ENCODE measurements at regions not wholly inside any gene's neighbourhood (a gene's known extent, or its start where the extent isn't known, plus 50 kb on each side); places are given as distances from the start of the nearest gene placed in this dataset.

DNA sequence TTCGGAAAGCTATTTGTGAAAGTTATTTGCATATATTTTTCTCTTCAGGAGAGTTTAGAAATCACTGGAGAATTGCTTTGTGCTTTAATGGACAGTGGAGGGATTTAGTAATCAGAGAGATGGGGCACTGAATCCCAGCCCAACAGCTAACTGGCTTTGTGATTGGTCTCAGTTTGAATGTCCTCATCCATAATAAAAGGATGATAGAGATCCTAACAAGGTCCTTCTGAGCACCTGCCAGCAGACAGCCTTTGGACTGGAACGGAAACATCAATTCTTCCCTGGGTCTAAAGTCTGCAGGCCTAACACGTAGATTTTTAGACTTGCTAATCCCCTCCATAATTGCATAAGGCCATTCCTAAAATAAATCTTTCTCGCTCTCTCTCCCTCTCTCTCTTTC lies 112.0 kb upstream of the ADAMTS5 start:
- no peak overlapping the region for H3K4me3 ChIP-seq (ENCODE audit: low read length)
- no peaks in the 10 kb centered on the region for H3K27me3 ChIP-seq (ENCODE audit: control insufficient read depth in 2 of 2, insufficient read depth in 2 of 2, low read length in 2 of 2)
- no peaks in the 10 kb centered on the region for H3K27me3 Mint-ChIP-seq
- no peaks in the 10 kb centered on the region for H3K9me3 ChIP-seq (ENCODE audit: control insufficient read depth in 2 of 3, low read length in 3 of 3)
- no peaks in the 10 kb centered on the region for H3K36me3 ChIP-seq (ENCODE audit: control insufficient read depth in 2 of 3, insufficient read depth in 3 of 3, low read length in 3 of 3)
- intact Hi-C loops (cut with micrococcal nuclease), result no loop called here
- DNase-seq (no peak), ATAC-seq (no peak)
- H3K4me3 Mint-ChIP-seq, result no peak overlapping the region
- H3K4me1 ChIP-seq (ENCODE audit: control insufficient read depth in 2 of 2, insufficient read depth in 2 of 2, low read length in 2 of 2), result no peaks in the 10 kb centered on the region
- peaks cover 0 to 9% (median 3%) of the 10 kb centered on the region in 11 donors for H3K9me3 Mint-ChIP-seq
- CTCF ChIA-PET, result no interaction called here
- POLR2A ChIA-PET, result no interaction called here
- H3K27ac Mint-ChIP-seq, result no peak overlapping the region
- H3K4me1 Mint-ChIP-seq, result no peaks in the 10 kb centered on the region
- H3K36me3 Mint-ChIP-seq, result no peaks in the 10 kb centered on the region
- H3K27ac ChIP-seq (ENCODE audit: low read depth, low read length), result no peak overlapping the region

DNA sequence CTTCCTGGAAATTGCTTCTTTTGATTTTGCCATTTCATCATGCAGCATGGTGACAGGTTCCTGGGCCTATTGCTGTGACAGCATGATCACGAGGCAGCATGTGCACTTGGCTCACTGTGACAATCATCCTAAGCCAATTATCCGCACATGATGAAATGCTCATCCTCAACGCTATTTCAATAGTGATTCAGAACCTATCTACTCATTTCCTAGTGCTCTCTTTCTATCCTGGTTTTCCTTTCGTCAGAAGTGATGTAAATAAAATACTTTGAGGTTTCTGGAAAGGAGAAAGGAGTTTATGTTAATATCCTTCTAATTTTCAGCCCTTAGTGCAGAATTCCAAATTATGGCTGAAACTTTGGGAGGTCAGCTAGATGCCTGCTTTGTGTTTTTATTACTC lies 110.6 kb upstream of the ADAMTS5 start:
- Mint-ChIP-seq H3K27me3 (no peaks in the 10 kb centered on the region), H3K27ac (no peak overlapping the region), H3K36me3 (no peaks in the 10 kb centered on the region), H3K9me3 (peaks cover 0 to 9% (median 2%) of the 10 kb centered on the region in 11 donors), H3K4me1 (no peaks in the 10 kb centered on the region), H3K4me3 (no peak overlapping the region)
- Histone ChIP-seq H3K4me1 (ENCODE audit: control insufficient read depth in 2 of 2, insufficient read depth in 2 of 2, low read length in 2 of 2) (no peaks in the 10 kb centered on the region), H3K4me3 (ENCODE audit: low read length) (no peak overlapping the region), H3K36me3 (ENCODE audit: control insufficient read depth in 2 of 3, insufficient read depth in 3 of 3, low read length in 3 of 3) (no peaks in the 10 kb centered on the region), H3K27ac (ENCODE audit: low read depth, low read length) (no peak overlapping the region), H3K9me3 (ENCODE audit: control insufficient read depth in 2 of 3, low read length in 3 of 3) (no peaks in the 10 kb centered on the region), H3K27me3 (ENCODE audit: control insufficient read depth in 2 of 2, insufficient read depth in 2 of 2, low read length in 2 of 2) (no peaks in the 10 kb centered on the region)
- CTCF ChIA-PET, result no interaction called here
- DNase-seq, result no peak
- POLR2A ChIA-PET, result no interaction called here
- ATAC-seq, result no peak
- intact Hi-C loops (cut with micrococcal nuclease), result no loop called here

DNA sequence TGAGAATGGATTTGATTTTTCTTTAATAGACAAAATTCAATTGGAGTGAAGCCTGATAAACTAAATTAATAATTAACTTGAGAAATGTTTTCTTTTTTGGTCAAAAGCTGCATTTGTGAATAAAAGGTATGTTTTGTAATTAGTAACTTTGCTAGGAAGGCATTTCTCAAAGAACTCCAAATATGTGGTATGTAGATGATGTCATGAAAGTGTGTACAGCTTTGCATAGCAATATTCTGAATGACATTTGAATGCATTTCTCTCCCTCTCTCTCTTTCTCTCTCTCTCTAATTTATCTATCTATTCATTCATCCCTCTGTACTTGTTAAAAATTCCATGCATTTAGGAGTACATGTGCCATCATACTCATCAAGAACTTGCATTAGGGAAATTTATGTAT lies 109.1 kb upstream of the ADAMTS5 start:
- CTCF ChIA-PET, result no interaction called here
- no peak overlapping the region for H3K27ac ChIP-seq (ENCODE audit: low read depth, low read length)
- H3K9me3 Mint-ChIP-seq, result peaks cover 0 to 10% (median 6%) of the 10 kb centered on the region in 11 donors
- no peak overlapping the region for H3K27ac Mint-ChIP-seq
- no peak for ATAC-seq
- intact Hi-C loops (cut with micrococcal nuclease), result no loop called here
- H3K27me3 Mint-ChIP-seq, result no peaks in the 10 kb centered on the region
- no peaks in the 10 kb centered on the region for H3K36me3 Mint-ChIP-seq
- H3K4me3 ChIP-seq (ENCODE audit: low read length), result no peak overlapping the region
- H3K4me3 Mint-ChIP-seq, result no peak overlapping the region
- H3K27me3 ChIP-seq (ENCODE audit: control insufficient read depth in 2 of 2, insufficient read depth in 2 of 2, low read length in 2 of 2), result no peaks in the 10 kb centered on the region
- H3K4me1 Mint-ChIP-seq, result no peaks in the 10 kb centered on the region
- DNase-seq, result no peak
- H3K9me3 ChIP-seq (ENCODE audit: control insufficient read depth in 2 of 3, low read length in 3 of 3), result no peaks in the 10 kb centered on the region
- POLR2A ChIA-PET, result no interaction called here
- H3K36me3 ChIP-seq (ENCODE audit: control insufficient read depth in 2 of 3, insufficient read depth in 3 of 3, low read length in 3 of 3), result no peaks in the 10 kb centered on the region
- H3K4me1 ChIP-seq (ENCODE audit: control insufficient read depth in 2 of 2, insufficient read depth in 2 of 2, low read length in 2 of 2), result no peaks in the 10 kb centered on the region

DNA sequence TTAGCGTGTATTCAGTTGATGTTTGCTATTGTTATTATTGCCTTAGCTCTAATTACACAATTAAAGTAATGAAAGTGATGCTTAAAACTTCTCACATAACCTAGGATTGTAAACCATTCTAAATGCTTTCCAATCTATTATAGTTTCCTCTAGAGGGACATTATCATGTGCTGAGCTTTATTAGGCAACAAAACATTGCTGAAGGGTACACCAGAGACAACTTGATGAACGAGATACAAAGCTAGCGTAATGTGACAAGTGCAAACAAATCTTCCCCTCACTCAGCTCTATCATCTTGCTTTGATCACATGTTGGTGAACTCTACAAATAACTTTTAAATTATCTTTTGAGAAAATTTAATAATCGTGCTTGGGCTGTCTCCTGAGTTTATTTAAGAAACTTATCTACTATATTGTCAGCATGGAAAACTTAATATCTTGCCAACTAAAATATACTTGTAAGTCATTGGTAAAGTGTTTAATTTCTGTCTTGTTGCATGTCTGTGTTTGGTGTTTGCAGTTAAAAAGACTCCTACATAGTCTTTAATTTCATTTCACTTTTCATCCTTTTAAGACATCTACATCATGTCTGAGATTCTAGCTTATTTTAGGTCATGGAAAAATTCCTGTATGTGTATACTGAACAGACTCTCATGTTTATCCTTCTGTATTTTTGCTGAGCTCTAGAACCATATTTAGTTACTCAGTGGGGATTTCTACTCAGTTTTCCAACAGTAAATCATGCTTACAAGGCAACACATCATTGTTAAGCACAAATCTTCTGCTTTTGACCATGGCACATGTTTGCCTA lies 104.2 kb upstream of the ADAMTS5 start:
- no peak overlapping the region for H3K4me3 Mint-ChIP-seq
- no peak for DNase-seq
- ChIA-PET POLR2A (no interaction called here), CTCF (no interaction called here)
- ATAC-seq, result no peak
- H3K27me3 ChIP-seq (ENCODE audit: control insufficient read depth in 2 of 2, insufficient read depth in 2 of 2, low read length in 2 of 2), result no peaks in the 10 kb centered on the region
- no peaks in the 10 kb centered on the region for H3K27me3 Mint-ChIP-seq
- intact Hi-C loops (cut with micrococcal nuclease), result no loop called here
- no peak overlapping the region for H3K4me3 ChIP-seq (ENCODE audit: low read length)
- peaks cover 0 to 15% (median 5%) of the 10 kb centered on the region in 11 donors for H3K9me3 Mint-ChIP-seq
- H3K4me1 Mint-ChIP-seq, result no peaks in the 10 kb centered on the region
- H3K27ac ChIP-seq (ENCODE audit: low read depth, low read length), result no peak overlapping the region
- no peaks in the 10 kb centered on the region for H3K36me3 Mint-ChIP-seq
- no peaks in the 10 kb centered on the region for H3K4me1 ChIP-seq (ENCODE audit: control insufficient read depth in 2 of 2, insufficient read depth in 2 of 2, low read length in 2 of 2)
- no peak overlapping the region for H3K27ac Mint-ChIP-seq
- H3K9me3 ChIP-seq (ENCODE audit: control insufficient read depth in 2 of 3, low read length in 3 of 3), result no peaks in the 10 kb centered on the region
- no peaks in the 10 kb centered on the region for H3K36me3 ChIP-seq (ENCODE audit: control insufficient read depth in 2 of 3, insufficient read depth in 3 of 3, low read length in 3 of 3)

DNA sequence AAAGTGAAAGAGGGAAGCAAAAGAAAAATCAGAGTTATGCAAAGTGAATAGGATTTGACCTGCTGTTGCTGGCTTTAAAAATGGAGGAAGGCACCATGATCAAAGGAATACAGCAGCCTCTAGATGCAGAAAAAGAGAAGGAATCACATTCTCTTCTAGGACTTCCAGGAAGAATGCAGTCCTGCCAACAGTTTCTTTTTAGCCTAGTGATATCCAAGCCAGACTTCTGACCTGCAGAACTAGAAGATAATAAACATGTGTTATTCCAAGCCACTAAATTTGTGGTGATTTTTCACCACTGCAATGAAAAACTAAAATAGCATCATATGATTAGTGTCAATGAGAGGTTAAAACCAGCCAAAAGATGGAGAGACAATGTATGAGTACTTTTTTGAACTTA lies 101.9 kb upstream of the ADAMTS5 start:
- ATAC-seq, result no peak
- no peaks in the 10 kb centered on the region for H3K9me3 ChIP-seq (ENCODE audit: control insufficient read depth in 2 of 3, low read length in 3 of 3)
- no peaks in the 10 kb centered on the region for H3K4me1 ChIP-seq (ENCODE audit: control insufficient read depth in 2 of 2, insufficient read depth in 2 of 2, low read length in 2 of 2)
- no peaks in the 10 kb centered on the region for H3K27me3 ChIP-seq (ENCODE audit: control insufficient read depth in 2 of 2, insufficient read depth in 2 of 2, low read length in 2 of 2)
- CTCF ChIA-PET, result no interaction called here
- Mint-ChIP-seq H3K4me1 (no peaks in the 10 kb centered on the region), H3K36me3 (no peaks in the 10 kb centered on the region), H3K27me3 (peaks cover 0 to 8% (median 0%) of the 10 kb centered on the region in 5 donors), H3K9me3 (peaks cover 3 to 32% (median 7%) of the 10 kb centered on the region in 11 donors), H3K27ac (no peak overlapping the region), H3K4me3 (no peak overlapping the region)
- H3K27ac ChIP-seq (ENCODE audit: low read depth, low read length), result no peak overlapping the region
- no peaks in the 10 kb centered on the region for H3K36me3 ChIP-seq (ENCODE audit: control insufficient read depth in 2 of 3, insufficient read depth in 3 of 3, low read length in 3 of 3)
- POLR2A ChIA-PET, result no interaction called here
- no peak for DNase-seq
- intact Hi-C loops (cut with micrococcal nuclease), result no loop called here
- no peak overlapping the region for H3K4me3 ChIP-seq (ENCODE audit: low read length)

DNA sequence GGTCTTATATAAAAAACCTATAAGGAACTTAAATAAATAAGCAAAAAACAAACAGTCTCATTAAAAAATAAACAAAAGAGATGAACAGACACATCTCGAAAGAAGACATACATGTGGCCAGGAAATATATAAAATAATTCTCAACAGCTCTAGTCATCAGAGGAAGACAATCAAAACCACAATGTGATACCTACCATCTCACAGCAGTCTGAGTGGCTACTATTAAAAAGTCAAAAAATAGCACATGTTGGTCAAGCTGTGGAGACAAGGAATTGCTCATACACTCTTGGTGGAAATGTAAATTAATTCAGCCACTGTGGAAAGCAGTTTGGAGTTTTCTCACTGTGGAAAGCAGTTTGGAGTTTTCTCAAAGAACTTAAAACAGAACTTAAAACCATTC lies 100.3 kb upstream of the ADAMTS5 start:
- Mint-ChIP-seq H3K9me3 (peaks cover 6 to 42% (median 17%) of the 10 kb centered on the region in 11 donors), H3K27me3 (peaks cover 0 to 8% (median 0%) of the 10 kb centered on the region in 5 donors), H3K4me3 (no peak overlapping the region), H3K4me1 (no peaks in the 10 kb centered on the region), H3K36me3 (peaks cover 0 to 6% (median 0%) of the 10 kb centered on the region in 5 donors), H3K27ac (no peak overlapping the region)
- Histone ChIP-seq H3K36me3 (ENCODE audit: control insufficient read depth in 2 of 3, insufficient read depth in 3 of 3, low read length in 3 of 3) (no peaks in the 10 kb centered on the region), H3K4me3 (ENCODE audit: low read length) (no peak overlapping the region), H3K27ac (ENCODE audit: low read depth, low read length) (no peak overlapping the region), H3K4me1 (ENCODE audit: control insufficient read depth in 2 of 2, insufficient read depth in 2 of 2, low read length in 2 of 2) (no peaks in the 10 kb centered on the region), H3K27me3 (ENCODE audit: control insufficient read depth in 2 of 2, insufficient read depth in 2 of 2, low read length in 2 of 2) (no peaks in the 10 kb centered on the region), H3K9me3 (ENCODE audit: control insufficient read depth in 2 of 3, low read length in 3 of 3) (peaks cover 0 to 4% (median 4%) of the 10 kb centered on the region in 3 experiments)
- intact Hi-C loops (cut with micrococcal nuclease), result no loop called here
- DNase-seq (no peak), ATAC-seq (no peak)
- POLR2A ChIA-PET, result no interaction called here
- CTCF ChIA-PET, result no interaction called here

DNA sequence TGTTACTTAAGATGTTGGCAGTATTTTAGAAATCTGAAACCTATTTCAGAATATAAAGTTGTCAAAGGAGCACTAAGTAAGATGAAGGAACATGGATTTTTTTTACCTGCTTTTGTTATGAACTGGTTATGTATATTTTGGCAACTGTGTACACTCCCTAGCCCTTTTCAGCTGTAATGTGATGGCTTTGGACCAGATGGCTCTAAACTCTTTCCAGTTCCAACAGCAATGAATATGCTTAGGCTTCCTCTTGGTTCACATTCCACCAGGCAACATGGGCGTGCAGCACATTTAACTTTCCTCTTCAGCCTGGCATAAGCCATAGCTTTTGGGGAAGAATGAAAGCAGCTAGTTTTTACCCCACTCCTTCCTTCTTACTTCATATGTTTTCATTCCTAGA lies 95.6 kb upstream of the ADAMTS5 start:
- no peak overlapping the region for H3K27ac Mint-ChIP-seq
- intact Hi-C loops (cut with micrococcal nuclease), result no loop called here
- peaks cover 6 to 41% (median 14%) of the 10 kb centered on the region in 11 donors for H3K9me3 Mint-ChIP-seq
- no peak overlapping the region for H3K4me3 ChIP-seq (ENCODE audit: low read length)
- CTCF ChIA-PET, result no interaction called here
- no peaks in the 10 kb centered on the region for H3K4me1 Mint-ChIP-seq
- H3K4me1 ChIP-seq (ENCODE audit: control insufficient read depth in 2 of 2, insufficient read depth in 2 of 2, low read length in 2 of 2), result no peaks in the 10 kb centered on the region
- no peaks in the 10 kb centered on the region for H3K36me3 ChIP-seq (ENCODE audit: control insufficient read depth in 2 of 3, insufficient read depth in 3 of 3, low read length in 3 of 3)
- H3K27me3 ChIP-seq (ENCODE audit: control insufficient read depth in 2 of 2, insufficient read depth in 2 of 2, low read length in 2 of 2), result no peaks in the 10 kb centered on the region
- H3K27me3 Mint-ChIP-seq, result peaks cover 0 to 11% (median 0%) of the 10 kb centered on the region in 5 donors
- H3K36me3 Mint-ChIP-seq, result peaks cover 0 to 6% (median 0%) of the 10 kb centered on the region in 5 donors
- no peak overlapping the region for H3K27ac ChIP-seq (ENCODE audit: low read depth, low read length)
- H3K4me3 Mint-ChIP-seq, result no peak overlapping the region
- ATAC-seq (no peak), DNase-seq (no peak)
- POLR2A ChIA-PET, result no interaction called here
- peaks cover 0 to 4% (median 4%) of the 10 kb centered on the region in 3 experiments for H3K9me3 ChIP-seq (ENCODE audit: control insufficient read depth in 2 of 3, low read length in 3 of 3)
